HG03097 (cell line): ENCODE measurements at regions not wholly inside any gene's neighbourhood (a gene's known extent, or its start where the extent isn't known, plus 50 kb on each side); places are given as distances from the start of the nearest gene placed in this dataset.

Experiments
- ATAC-seq: cut with Tn5 transposase; IDR thresholded peaks from one replicate; pipeline ENCODE4 v1.9.1; 2021; ENCODE audit not compliant: unreplicated experiment, low FRiP score

DNA sequence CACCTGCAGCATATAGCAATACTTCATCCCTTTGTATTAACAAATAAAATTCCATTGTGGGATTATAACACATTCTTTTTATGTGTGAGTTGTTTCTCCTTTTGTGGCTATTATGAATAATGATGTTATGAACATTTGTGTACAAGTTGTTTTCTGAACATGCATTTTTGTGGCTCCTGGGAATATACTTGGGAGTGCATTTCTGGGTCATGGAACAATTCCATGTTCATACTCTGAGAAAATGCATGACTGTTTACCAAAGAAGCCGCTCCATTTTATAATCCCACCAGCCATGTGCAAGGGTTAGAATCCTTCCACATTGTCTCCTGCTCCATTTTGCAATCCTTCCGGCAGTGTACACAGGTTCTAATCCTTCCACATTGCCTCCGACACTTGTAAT lies 713.8 kb downstream of the TBC1D22A start:
- ATAC-seq: no peak

DNA sequence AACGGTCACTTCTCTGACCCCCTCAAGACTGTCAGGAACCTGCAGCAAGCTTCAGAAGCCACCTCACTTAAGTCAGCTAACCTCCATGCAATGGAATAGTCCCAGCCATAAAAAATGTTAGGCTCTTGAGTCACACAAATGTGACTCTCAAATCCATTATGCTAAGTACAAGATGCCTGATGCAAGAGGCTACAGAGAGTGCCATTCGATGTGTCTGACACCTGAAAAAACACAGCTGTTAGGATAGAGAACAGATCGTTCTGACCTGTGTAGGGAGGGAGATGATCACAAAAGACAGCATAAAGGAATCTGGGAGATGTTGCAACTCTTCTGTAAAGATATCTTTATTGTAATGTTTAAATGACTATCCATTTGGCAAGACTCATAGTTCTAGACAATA lies 712.4 kb downstream of the TBC1D22A start:
- no peak for ATAC-seq

DNA sequence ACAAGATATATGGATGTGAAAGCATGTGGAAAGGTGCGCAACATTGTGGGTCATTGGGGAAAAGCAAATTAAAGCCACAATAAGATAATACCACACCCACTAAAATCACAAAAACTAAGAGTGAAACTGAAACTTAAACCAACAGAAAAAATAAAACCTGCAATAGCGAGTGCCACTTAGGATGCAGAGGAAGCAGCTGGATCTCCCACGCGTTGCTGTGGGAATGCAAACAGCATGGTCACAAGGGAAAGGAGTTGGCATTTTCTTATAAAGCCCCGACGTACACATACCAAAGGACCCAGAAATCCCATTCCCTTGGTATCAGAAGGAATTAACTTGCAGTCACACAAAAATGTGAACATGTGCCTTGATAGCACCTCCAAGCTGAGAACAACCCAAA lies 712.0 kb downstream of the TBC1D22A start:
- ATAC-seq: no peak

DNA sequence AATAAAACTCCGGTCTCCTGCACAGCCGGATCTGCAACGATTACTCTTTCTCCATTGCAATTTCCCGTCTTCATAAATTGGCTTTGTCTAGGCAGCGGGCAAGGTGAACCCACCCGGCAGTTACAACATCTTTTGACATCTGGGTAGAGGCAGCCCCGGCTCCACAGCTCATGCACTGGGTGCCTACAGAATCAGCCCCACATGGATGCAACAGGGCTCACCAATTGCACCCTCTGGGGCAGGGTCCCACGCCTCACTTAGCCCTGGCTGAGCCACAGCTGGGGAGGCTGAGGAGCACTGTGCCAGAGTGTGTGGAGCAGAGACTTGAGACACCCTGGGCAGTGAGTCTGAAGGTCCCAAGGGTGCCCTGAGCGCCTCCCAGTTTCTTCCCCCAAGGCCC lies 710.2 kb downstream of the TBC1D22A start:
- ATAC-seq: no peak

DNA sequence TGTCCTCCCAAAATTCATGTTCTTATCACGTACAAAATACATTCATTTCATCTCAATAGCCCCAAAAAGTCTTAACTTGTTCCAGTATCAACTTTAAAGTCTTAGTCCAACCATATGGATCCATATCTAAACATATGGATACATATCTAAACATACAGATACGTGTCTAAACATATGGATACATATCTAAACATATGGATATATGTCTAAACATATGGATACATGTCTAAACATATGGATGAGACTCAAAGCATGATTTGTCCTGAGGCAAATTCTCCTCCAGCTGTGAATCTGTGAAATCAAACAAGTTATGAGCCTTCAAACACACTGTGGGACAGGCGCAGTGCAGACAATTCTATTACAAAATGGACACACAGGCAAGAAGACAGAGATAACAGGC lies 709.0 kb downstream of the TBC1D22A start:
- no peak for ATAC-seq

DNA sequence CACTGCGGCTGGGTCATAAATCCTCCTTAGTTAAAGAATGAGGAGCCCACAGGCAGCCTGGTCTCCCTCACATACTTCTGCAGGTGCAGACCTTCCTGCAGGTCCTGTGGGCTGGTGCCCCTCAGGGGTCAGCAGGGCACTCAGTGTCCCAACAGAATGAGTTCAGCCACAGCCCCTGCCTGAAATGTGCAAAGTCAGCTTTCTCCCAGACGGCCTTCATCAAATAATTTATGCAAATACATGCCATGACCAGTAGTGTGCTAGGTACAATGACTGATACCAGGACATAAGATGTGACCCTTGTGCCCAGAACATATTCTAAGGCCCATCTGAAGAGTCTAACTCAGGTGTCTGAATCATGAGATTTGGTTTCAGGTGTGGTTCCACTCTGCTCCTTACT lies 703.4 kb downstream of the TBC1D22A start:
- no peak for ATAC-seq

DNA sequence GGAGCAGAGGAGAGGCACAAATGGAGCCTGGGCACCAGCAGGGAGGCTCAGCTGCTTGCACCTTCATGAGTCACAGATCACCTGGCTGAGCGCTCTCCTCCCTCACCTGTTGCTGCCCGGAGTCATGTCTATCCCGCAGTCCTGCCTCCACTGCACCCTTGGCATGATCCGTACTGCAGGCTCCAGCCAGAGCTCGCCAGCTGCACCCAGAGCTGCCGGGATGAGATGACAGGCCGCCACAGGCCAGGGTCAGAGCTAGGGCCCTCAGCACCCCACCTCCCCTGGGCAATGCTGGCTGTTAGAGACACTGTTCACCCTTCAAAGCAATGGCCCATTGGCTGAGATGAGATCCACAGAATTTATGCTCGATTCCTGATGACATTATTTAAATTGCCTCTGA lies 702.8 kb downstream of the TBC1D22A start:
- no peak for ATAC-seq

DNA sequence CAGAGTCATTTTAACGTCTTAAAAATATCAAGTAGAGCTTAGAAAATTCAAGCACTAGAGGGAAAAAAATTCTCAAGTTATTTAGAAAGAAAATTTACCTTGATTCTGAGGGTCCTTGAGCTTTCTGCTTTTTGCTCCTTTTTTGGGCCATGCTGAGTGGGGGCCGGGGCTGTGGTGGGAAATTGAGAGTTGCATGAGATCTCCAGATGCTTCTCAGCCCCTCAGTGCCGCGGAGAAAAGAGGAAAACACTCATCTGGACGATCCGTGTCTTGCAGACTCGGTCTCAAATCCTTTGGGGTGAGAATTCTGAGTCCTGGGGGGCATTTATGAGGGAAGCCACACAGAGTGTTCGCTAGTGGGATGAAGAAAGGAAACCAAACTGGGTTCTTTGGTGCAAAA lies 700.8 kb downstream of the TBC1D22A start:
- ATAC-seq: no peak

DNA sequence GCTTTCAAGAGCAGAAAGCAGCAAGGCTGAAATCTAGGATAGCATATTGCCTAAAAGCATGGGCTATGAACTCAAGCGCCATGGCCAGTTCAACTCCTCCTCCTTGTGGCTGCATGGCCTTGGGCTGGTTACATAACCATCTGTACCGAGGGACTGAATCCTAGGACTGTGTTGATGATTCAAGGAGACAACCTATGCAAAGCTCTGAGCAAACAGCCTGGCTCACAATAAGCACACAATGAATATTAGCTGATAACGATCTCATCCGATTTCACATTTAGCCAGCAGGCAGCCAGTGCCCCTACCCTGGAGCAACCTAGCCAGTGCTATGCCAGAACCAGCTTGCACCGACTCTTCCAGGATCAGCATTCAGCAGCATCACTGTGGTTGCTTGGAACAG lies 698.4 kb downstream of the TBC1D22A start:
- no peak for ATAC-seq

DNA sequence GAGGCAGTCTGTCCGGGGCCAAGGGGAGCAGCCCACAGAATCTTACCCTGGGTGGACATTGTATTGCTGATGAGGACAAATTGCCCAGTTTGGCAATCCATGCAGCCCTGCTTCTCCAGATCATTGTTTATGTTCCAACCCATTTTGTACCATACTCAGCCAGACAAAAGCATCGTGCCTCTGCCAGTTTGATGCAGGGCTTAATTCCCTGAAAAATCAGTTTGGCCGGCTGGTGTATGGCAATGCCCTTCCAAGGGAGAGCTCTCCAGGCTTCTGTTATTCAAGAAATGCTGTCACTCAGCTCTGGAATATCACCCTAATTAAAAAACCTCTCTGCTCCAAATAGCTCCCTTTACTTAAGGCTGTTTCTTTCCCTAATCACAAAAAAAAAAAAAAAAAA lies 697.7 kb downstream of the TBC1D22A start:
- no peak for ATAC-seq

DNA sequence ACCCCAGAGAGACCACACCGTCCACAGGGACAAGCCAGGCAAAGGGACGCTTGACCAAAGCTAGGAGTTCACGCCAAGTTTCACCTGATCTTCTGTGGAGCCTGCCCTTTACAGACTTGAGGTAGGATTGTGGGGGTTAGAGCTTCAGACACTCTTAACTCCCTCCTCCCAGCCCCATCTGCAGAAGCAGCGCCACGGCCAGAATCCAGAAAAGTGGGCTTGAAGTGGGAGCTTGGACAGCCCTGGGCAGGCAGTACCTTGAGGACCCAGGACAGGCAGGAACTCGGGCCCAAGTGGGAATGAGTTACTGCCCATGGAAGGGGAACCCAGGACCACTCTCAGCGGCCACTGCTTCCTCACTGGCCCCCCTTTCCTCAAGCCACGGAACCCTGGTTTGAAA lies 695.9 kb downstream of the TBC1D22A start:
- no peak for ATAC-seq

DNA sequence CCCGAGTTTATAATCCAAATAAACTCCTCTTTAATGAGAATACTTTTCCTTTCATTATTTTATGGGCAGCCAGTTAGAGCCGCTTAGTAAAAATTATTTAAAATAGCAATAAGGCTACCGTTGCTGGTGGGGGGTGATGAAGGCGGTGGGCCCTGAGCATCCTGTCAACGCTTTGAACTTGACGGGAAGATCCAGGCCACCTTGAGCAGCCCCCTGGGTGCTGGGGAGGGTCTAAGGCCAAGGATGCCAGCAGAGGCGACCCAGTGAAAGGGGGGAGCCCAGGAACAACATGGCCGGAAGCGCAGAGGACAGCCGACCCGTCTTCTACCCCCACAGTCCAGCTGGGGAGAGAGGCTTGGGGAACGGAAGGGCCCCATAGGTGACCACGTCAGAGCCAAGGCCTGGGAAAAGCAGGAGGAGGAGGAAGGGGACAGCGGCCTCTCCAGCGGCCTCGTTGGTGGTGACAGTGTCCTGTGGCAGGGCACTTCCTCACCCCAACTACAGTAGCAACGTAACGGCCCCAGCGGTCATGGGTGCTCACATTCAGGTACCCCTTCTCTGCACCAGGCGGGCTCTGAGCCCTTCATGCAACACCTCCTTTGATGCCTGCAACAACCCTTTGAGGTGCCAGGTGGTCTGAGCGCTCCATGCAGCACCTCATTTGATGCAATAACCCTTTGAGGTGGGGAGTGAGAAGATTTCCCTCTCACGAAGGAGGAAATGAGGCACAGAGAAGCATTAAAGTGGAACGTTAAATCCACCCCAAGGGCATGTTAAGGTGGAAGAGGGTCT lies 695.3 kb downstream of the TBC1D22A start:
- ATAC-seq: no peak

DNA sequence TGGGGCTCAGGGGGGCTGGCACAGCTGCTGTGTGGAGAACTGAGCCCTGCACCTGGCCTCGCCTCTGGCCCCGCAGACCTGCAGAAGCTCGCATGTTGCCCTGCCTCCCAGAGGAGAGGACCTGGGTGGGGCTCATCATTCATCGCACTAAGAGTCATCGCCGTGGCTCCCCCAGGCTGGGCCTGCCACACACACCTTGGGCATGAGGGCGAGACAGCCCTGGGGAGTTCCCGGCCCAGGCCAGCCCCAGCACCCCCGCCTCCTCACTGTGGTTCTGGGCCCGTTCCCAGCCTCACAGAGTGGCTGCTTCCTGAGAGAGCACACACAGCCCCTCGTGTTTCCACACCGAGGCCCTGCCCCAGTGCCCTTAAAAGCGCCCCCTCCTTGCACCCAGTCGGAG lies 694.6 kb downstream of the TBC1D22A start:
- no peak for ATAC-seq

DNA sequence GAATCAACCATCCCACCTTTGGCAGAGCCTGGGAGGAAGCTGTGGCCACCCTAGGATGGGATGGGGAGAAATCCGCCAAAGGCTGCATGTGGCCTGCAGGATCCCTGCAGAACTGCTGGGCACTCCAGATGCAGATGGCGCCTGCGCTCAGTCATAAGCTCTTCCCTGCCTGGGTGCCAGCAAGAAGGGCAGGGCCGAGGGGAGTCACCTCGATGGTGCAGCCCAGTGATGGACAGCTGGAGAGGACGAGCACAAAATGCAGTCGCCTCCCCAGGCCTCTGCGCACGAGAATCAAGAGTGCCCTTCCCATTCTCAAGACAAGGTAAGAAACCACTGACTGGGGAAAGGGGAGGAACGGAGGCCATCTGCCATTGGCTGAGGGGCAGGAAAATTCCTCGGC lies 693.6 kb downstream of the TBC1D22A start:
- ATAC-seq: no peak

DNA sequence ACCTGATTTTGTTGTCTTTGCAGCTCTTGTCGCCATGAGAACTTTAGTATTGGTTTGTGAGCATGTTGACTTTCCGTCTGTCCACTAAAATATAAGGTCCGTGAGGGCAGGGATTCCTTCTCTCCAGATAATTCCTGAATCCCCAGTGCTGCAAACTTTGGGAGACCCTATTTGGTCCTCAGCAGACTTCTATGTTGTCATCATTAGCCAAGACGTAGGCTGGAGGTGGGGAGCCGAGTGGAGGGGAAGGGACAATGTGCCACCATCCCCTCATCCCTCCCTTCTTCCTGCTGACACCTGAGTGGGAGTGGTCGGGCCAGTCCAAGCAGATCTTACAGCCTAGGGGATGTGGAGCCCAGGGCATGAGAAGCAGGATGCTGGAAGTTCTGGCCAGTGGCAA lies 690.6 kb downstream of the TBC1D22A start:
- ATAC-seq: no peak

DNA sequence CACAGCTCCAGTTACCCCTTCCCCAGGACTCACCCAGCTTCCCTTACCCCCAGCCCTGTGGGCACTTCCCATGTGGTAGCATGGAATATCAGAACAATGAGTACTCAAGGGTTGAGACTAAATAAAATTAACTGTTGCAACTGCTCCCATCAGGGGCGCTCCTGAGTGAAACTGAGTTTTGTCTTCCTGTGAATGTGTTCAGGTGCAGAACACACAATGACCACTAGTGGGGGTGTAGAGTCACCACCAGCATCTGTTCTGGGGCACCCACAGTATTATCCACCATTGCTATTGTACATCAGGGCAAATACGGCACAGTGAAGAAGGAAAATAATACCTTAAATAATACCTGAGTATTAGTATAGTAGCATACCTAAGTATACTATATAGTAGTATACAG lies 689.7 kb downstream of the TBC1D22A start:
- no peak for ATAC-seq

DNA sequence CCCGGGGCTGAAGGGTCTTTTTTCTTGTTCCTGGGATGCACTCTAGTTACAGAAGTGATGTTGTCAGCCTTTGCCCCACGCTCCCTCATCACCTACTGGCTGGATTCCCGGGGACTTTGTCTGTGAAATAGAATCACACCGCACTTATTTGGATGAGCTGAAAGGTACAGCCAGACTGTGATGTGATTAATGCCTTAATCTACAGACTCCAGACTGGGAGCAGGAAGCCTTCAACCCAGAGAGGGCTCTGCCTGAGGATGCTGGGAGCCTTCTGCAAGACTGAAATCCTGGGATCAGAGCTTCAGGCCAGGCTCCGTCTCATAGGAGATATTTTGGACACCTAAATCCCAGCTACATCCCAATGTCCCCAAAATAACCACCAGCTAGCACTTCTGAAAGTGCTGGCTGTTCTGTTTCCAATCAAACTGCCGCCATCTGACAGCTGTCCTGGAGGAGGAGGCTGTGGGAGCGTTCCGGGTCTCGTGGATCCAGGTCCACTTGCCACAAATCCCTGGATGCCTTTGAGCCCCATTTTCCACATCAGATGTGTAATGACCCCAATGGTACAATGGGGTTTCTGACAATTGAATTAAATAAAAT lies 688.5 kb downstream of the TBC1D22A start:
- ATAC-seq: no peak

DNA sequence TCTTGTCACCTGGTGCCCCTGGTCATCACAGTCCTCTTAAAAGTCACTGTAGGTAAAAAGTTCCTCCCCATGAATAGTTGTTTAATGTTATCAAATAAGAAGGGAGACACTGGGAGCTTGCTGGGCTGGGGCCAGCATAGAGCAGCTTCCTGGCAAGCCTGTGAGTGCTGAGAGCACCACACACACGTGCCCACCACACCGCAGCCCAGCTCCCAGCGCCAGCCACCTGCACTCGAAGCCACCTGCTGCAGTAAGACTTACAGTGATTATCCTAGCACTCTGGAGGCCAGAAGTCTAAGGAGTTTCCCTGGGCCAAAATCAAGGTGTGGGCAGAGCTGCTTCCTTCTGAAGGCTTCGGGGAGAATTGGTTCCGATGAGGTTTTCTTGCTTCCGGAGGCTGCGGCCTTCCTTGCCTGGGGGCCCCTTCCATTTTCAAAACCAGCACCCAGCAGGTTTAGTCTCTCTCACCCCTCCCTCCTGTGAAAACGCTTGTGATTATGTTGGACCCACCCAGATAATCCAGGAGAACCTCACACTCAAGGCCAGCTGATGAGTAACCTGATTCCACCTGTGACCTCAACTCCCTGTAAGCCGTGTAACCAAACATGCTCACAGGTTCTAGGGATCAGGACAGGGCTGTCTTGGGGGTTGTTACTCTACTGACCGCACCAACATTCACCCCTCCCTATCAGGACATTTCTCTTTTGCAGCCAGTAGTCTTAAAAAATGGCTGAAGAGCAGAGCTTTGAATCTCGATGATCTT lies 687.2 kb downstream of the TBC1D22A start:
- ATAC-seq: no peak

DNA sequence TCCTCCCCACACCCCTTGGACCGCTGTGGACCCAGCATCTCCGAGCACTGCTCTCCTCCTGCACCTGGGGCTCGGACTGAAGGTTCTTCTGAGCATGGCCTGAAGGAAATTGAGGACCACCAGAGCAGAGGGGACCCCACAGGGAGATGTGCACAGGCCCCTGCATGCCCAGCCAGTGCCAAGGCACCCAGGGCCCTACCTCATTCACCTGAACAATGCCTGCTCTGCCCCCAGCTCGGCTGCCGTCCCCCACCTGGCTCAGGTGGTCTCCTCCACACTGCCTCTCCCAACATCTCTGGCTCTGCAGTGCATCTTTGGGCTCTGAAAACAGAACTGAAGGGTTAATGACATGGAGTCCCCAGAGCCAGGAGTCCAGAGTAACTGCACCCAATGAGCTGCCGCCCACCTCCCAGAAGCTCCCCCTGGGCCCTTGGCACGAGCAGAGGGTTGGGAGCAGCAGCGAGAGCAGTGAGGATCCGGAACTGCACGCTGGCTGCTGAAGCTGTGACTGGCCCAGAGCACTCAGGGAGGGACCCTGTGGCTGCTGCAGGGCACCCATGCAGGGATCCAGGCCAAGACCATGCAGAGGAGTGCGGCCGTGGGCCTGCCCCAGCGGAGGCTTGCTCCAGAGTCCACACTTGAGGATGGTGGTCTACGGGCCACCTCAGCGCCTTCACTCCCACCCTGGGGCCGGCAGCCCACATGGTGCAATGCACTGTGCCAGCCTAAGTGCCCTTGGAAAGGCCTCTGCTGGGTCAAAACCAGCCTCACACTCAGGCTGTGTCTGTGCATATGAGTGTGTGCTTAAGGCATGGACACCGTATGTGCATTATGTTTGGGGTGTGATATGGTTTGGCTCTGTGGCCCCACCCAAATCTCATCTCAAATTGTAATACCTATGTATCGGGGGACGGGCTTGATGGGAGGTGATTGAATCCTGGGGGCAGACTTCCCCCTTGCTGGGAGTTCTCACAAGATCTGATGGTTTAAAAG lies 686.1 kb downstream of the TBC1D22A start:
- ATAC-seq: no peak
